GM12878 (cell line): ENCODE measurements at regions not wholly inside any gene's neighbourhood (a gene's known extent, or its start where the extent isn't known, plus 50 kb on each side); places are given as distances from the start of the nearest gene placed in this dataset.

Source experiments
- ATAC-seq: fragments of 200-7000 bp; cut with Tn5 transposase; 3 replicates; pipeline ENCODE4 v1.9.1; 2020; ENCODE audit warnings: mild to moderate bottlenecking, moderate library complexity
- BruUV-seq: library from RNA; stranded (reverse); fragments of 400-500 nt; replicated peaks from 2 replicates; lab custom pipeline; 2021; lab: Mats Ljungman, UMichigan
- CTCF ChIA-PET: fragments of 300-600 bp; sonication (Branson Sonifier 250); formaldehyde crosslinking; extraction: SDS; loops from one replicate; lab custom pipeline; 2021; ENCODE audit warnings: inconsistent platforms; lab: Yijun Ruan, JAX
- POLR2A ChIA-PET: fragments of 350-600 bp; formaldehyde crosslinking; extraction: SDS; loops from one replicate; lab custom pipeline; 2021; ENCODE audit warnings: inconsistent platforms; lab: Charles Lee
- RAD21 ChIA-PET: fragments of 300-600 bp; sonication (Branson Sonifier 250); formaldehyde crosslinking; loops from one replicate; lab custom pipeline; 2023; ENCODE audit warnings: antibody characterized with exemption; ENCODE audit not compliant: unreplicated experiment; lab: Charles Lee
- SMC1A ChIA-PET: fragments of 300-600 bp; sonication (Branson Sonifier 250); formaldehyde crosslinking; loops from one replicate; lab custom pipeline; 2023; ENCODE audit not compliant: unreplicated experiment, uncharacterized antibody; lab: Charles Lee
- DNase-seq: peaks from one replicate; pipeline ENCODE4 v3.0.0-alpha.2; 2011; ENCODE audit warnings: low read depth, low spot score
- FAIRE-seq: peaks from 3 replicates; lab custom pipeline; 2011; peaks lifted over from hg19 to GRCh38; lab: Jason Lieb, UNC
- H2AFZ ChIP-seq: 2 replicates; pipeline ENCODE4 v1.6.0; 2011; ENCODE audit warnings: low read depth, low read length, control low read depth; ENCODE audit not compliant: control insufficient read depth
- H3K27ac ChIP-seq: 2 replicates; pipeline ENCODE4 v1.5.1; 2011; ENCODE audit warnings: control low read depth; ENCODE audit not compliant: control insufficient read depth, insufficient read depth
- H3K27me3 ChIP-seq, 2 experiments: replicated peaks in 1 of 2; 2 replicates each; pipeline versions ENCODE4 v1.6.0 to v1.6.1; 2011; ENCODE audit warnings: low read length in 1 of 2; ENCODE audit not compliant: control insufficient read depth in 2 of 2, insufficient read depth in 2 of 2
- H3K36me3 ChIP-seq, 2 experiments: 2 replicates each; pipeline ENCODE4 v1.5.1; 2011; ENCODE audit warnings: low read length in 1 of 2; ENCODE audit not compliant: control insufficient read depth in 2 of 2, insufficient read depth in 2 of 2
- H3K4me1 ChIP-seq: 2 replicates; pipeline ENCODE4 v1.6.1; 2011; ENCODE audit warnings: mild to moderate bottlenecking, low read length, moderate library complexity, mixed read lengths; ENCODE audit not compliant: control insufficient read depth, insufficient read depth
- H3K4me2 ChIP-seq: 2 replicates; pipeline ENCODE4 v1.6.0; 2011; ENCODE audit warnings: control low read depth; ENCODE audit not compliant: control insufficient read depth, insufficient read depth
- H3K4me3 ChIP-seq: fragments of 200-600 bp; sonication (generic); 2 replicates; pipeline ENCODE4 v1.5.1; 2016
- H3K79me2 ChIP-seq: 2 replicates; pipeline ENCODE4 v1.6.0; 2011; ENCODE audit warnings: low read length; ENCODE audit not compliant: control insufficient read depth, insufficient read depth
- H3K9ac ChIP-seq: 2 replicates; pipeline ENCODE4 v1.8.0; 2011; ENCODE audit warnings: low read length, control low read depth, mixed read lengths; ENCODE audit not compliant: control insufficient read depth, insufficient read depth
- H3K9me3 ChIP-seq: replicated peaks from 3 replicates; pipeline ENCODE4 v1.5.1; 2011; ENCODE audit warnings: mild to moderate bottlenecking, low read length; ENCODE audit not compliant: control insufficient read depth, insufficient read depth
- H4K20me1 ChIP-seq: 2 replicates; pipeline ENCODE4 v1.6.0; 2011; ENCODE audit not compliant: control insufficient read depth, insufficient read depth
- ASH2L ChIP-seq: fragments of 300-600, 200-600 bp; sonication (generic); IDR thresholded peaks from 2 replicates; pipeline ENCODE4 v1.6.1; 2017; ENCODE audit warnings: low read depth, mild to moderate bottlenecking, borderline replicate concordance
- BMI1 ChIP-seq: fragments of 450-650 bp; IDR thresholded peaks from 2 replicates; pipeline ENCODE4 v1.6.1; 2016; ENCODE audit warnings: mild to moderate bottlenecking, moderate library complexity, borderline replicate concordance
- EGR1 ChIP-seq, 2 experiments: IDR thresholded peaks; 1 replicate in 1 of 2; 2 replicates in 1 of 2; pipeline ENCODE4 v1.6.1; 2011 to 2012; ENCODE audit warnings: low read depth in 2 of 2, low read length in 2 of 2, borderline replicate concordance in 1 of 2, mild to moderate bottlenecking in 1 of 2, moderate library complexity in 1 of 2
- ELK1 ChIP-seq: IDR thresholded peaks from 2 replicates; pipeline ENCODE4 v1.6.1; 2012; ENCODE audit warnings: low read depth, low read length, improper control_type of control experiment
- EP300 ChIP-seq, 2 experiments: fragments of 150-350 bp in 1 of 2; IDR thresholded peaks; 2 replicates each; pipeline ENCODE4 v1.6.1; 2011 to 2012; ENCODE audit warnings: low read depth in 2 of 2, low read length in 2 of 2, borderline replicate concordance in 1 of 2, improper control_type of control experiment in 1 of 2, inconsistent platforms in 1 of 2; ENCODE audit not compliant: control insufficient read depth in 1 of 2
- GATAD2B ChIP-seq: fragments of 450-650 bp; conservative IDR thresholded peaks from 2 replicates; pipeline ENCODE4 v1.6.1; 2017; ENCODE audit warnings: low read depth, mild to moderate bottlenecking, moderate library complexity
- JUND ChIP-seq: IDR thresholded peaks from 2 replicates; pipeline ENCODE4 v1.6.1; 2012; ENCODE audit warnings: low read depth, mild to moderate bottlenecking, low read length, improper control_type of control experiment, moderate library complexity
- MAX ChIP-seq: IDR thresholded peaks from 2 replicates; pipeline ENCODE4 v1.6.1; 2012; ENCODE audit warnings: low read depth, low read length, improper control_type of control experiment
- MEF2B ChIP-seq: fragments of 450-650 bp; IDR thresholded peaks from 2 replicates; pipeline ENCODE4 v1.6.1; 2018; ENCODE audit warnings: mild to moderate bottlenecking, moderate library complexity; ENCODE audit not compliant: partially characterized antibody, poor library complexity, severe bottlenecking
- MTA3 ChIP-seq: IDR thresholded peaks from 2 replicates; pipeline ENCODE4 v1.6.1; 2012; ENCODE audit warnings: low read length, inconsistent platforms, borderline replicate concordance
- NR2F1 ChIP-seq: fragments of 450-650 bp; conservative IDR thresholded peaks from 2 replicates; pipeline ENCODE4 v1.6.1; 2017; ENCODE audit warnings: mild to moderate bottlenecking
- PAX5 ChIP-seq: IDR thresholded peaks from 2 replicates; pipeline ENCODE4 v1.6.1; 2011; ENCODE audit warnings: low read depth, low read length, borderline replicate concordance
- PBX3 ChIP-seq: IDR thresholded peaks from 2 replicates; pipeline ENCODE4 v1.6.1; 2011; ENCODE audit warnings: mild to moderate bottlenecking, low read depth, low read length, moderate library complexity; ENCODE audit not compliant: insufficient replicate concordance
- POLR2A ChIP-seq: IDR thresholded peaks from 2 replicates; pipeline ENCODE4 v1.6.1; 2011; ENCODE audit warnings: low read depth, mild to moderate bottlenecking, low read length
- POLR2AphosphoS2 ChIP-seq: IDR thresholded peaks from 2 replicates; pipeline ENCODE4 v1.6.1; 2011; ENCODE audit warnings: low read depth, mild to moderate bottlenecking, low read length, improper control_type of control experiment, moderate library complexity
- RAD51 ChIP-seq: fragments of 450-650 bp; IDR thresholded peaks from 2 replicates; pipeline ENCODE4 v1.6.1; 2016; ENCODE audit warnings: moderate library complexity, mild to moderate bottlenecking, inconsistent platforms
- REST ChIP-seq: IDR thresholded peaks from 2 replicates; pipeline ENCODE4 v1.6.1; 2012; ENCODE audit warnings: mild to moderate bottlenecking, low read depth, low read length
- SUPT20H ChIP-seq: IDR thresholded peaks from 2 replicates; pipeline ENCODE4 v1.6.1; 2011; ENCODE audit warnings: low read depth, mild to moderate bottlenecking, low read length, moderate library complexity, borderline replicate concordance; ENCODE audit not compliant: control insufficient read depth
- ZSCAN29 ChIP-seq: fragments of 450-650 bp; IDR thresholded peaks from 2 replicates; pipeline ENCODE4 v1.6.1; 2017; ENCODE audit warnings: mild to moderate bottlenecking, moderate library complexity
- WGBS: methylation state at CpG from one replicate; pipeline ENCODE4 v1.1.6; 2016; ENCODE audit warnings: low lambda C conversion rate; ENCODE audit not compliant: insufficient replicate concordance, insufficient coverage; ENCODE audit errors: missing lambda C conversion rate; 5-methylcytosine and 5-hydroxymethylcytosine counted together
- in situ Hi-C: fragments of 300-500 bp; cut with MboI; formaldehyde crosslinking; loops from 9 replicates; pipeline ENCODE4 v1.14.3; 2018; ENCODE audit warnings: mixed read lengths
- intact Hi-C: fragments of 100-400 bp; cut with micrococcal nuclease; formaldehyde crosslinking; loops from one replicate; pipeline ENCODE4 v1.14.2; 2022; ENCODE audit not compliant: unreplicated experiment

- Histone ChIP-seq H3K36me3 (no peaks in the 10 kb centered on the region), H2AFZ (no peak overlapping the region), H3K79me2 (no peaks in the 10 kb centered on the region), H3K4me3 (no peak overlapping the region), H3K27me3 (no peaks in the 10 kb centered on the region), H4K20me1 (no peaks in the 10 kb centered on the region), H3K27ac (no peak overlapping the region), H3K4me1 (no peaks in the 10 kb centered on the region), H3K9ac (no peak overlapping the region), H3K9me3 (no peaks in the 10 kb centered on the region), H3K4me2 (no peak overlapping the region)
- WGBS: 63% methylated on average over 4 of the region's 4 CpGs
- no TSS peak for BruUV-seq
- no peak for TF ChIP-seq NR2F1
- no peak for TF ChIP-seq BMI1
- no peak for TF ChIP-seq EP300 (IDR thresholded peaks at IDR 0.05; ENCODE audit: borderline replicate concordance in 1 of 2, control insufficient read depth in 1 of 2, low read depth in 2 of 2, low read length in 2 of 2)
- TF ChIP-seq POLR2AphosphoS2: no peak
- TF ChIP-seq SUPT20H: no peak
- no peak for TF ChIP-seq JUND
- TF ChIP-seq MAX: no peak
- no peak for TF ChIP-seq ELK1
- no peak for TF ChIP-seq RAD51
- no peak for TF ChIP-seq EGR1 (IDR thresholded peaks at IDR 0.05; ENCODE audit: borderline replicate concordance in 1 of 2, low read depth in 2 of 2, low read length in 2 of 2)
- no peak for TF ChIP-seq GATAD2B
- no peak for TF ChIP-seq PBX3
- no peak for TF ChIP-seq POLR2A
- TF ChIP-seq REST: no peak
- no peak for TF ChIP-seq MEF2B
- TF ChIP-seq ASH2L: no peak
- TF ChIP-seq MTA3: no peak
- TF ChIP-seq ZSCAN29: no peak
- no peak for TF ChIP-seq PAX5
- ChIA-PET RAD21 (interaction anchor here (1.6 kb wide), 1 partner anchor 79 kb away, joined by 4 read pairs; no protein-coding TSS in a partner anchor), POLR2A (no interaction called here), SMC1A (interaction anchor here (0.6 kb wide), 1 partner anchor 651 kb away, joined by 3 read pairs; no protein-coding TSS in a partner anchor), CTCF (interaction anchor here (0.9 to 1.1 kb wide), 2 partner anchors 83 to 161 kb away, joined by 3 to 4 read pairs; no protein-coding TSS in a partner anchor)
- intact Hi-C loops (loop anchor here (5.0 kb wide), 1 partner anchor 1045 kb away; the partner anchor contains the start of gene MN1), in situ Hi-C loops (loop anchor here (25.0 kb wide), 1 partner anchor 1255 kb away; no protein-coding TSS in a partner anchor)
- ATAC-seq (no peak), FAIRE-seq (no peak), DNase-seq (no peak)
Observed at GRCh38 chr22:26757496-26757895, 100.1 kb downstream of the MIAT start.
